ENCODE measurements at regions not wholly inside any gene's neighbourhood (a gene's known extent, or its start where the extent isn't known, plus 50 kb on each side); places are given as distances from the start of the nearest gene placed in this dataset.
A peak's percentile ranks its signal among the peaks of the same experiment; 100 is the strongest.

GRCh38 chr2:8098476-8099266 lies 583.2 kb upstream of the ID2 start:
- TF ChIP-seq RXRA (IDR thresholded peaks at IDR 0.05) (peak in 1 of 2 donors; percentile 12), TAF1 (conservative IDR thresholded peaks at IDR 0.05) (no peak), FOXA1 (IDR thresholded peaks at IDR 0.05) (no peak), HNF4G (IDR thresholded peaks at IDR 0.05) (no peak), RAD21 (IDR thresholded peaks at IDR 0.05) (peak in 1 of 2 donors; percentile 19), EGR1 (IDR thresholded peaks at IDR 0.05; ENCODE audit: low read depth in 2 of 2) (no peak), SP1 (IDR thresholded peaks at IDR 0.05) (no peak), NR2F2 (IDR thresholded peaks at IDR 0.05) (no peak), ATF3 (IDR thresholded peaks at IDR 0.05) (no peak), MAX (IDR thresholded peaks at IDR 0.05) (no peak)
- H3K9me3 ChIP-seq (ENCODE audit: control insufficient read depth in 4 of 4, low read length in 3 of 4) = no peaks in the 10 kb centered on the region
- no peak overlapping the region for H3K4me3 ChIP-seq (ENCODE audit: low read depth in 1 of 3, low read length in 3 of 3)
- H3K36me3 ChIP-seq (ENCODE audit: control insufficient read depth in 4 of 4, insufficient read depth in 3 of 4, low read depth in 1 of 4, low read length in 3 of 4) = peaks cover 0 to 2% (median 0%) of the 10 kb centered on the region in 4 donors
- H3K27me3 ChIP-seq (ENCODE audit: control insufficient read depth in 4 of 4, insufficient read depth in 4 of 4, low read length in 3 of 4) = no peaks in the 10 kb centered on the region
- WGBS = 61% methylated on average over 6 of the region's 6 CpGs
- peaks cover 0 to 10% (median 5%) of the 10 kb centered on the region in 4 donors for H3K4me1 ChIP-seq (ENCODE audit: control insufficient read depth in 4 of 4, insufficient read depth in 4 of 4, low read length in 3 of 4)
- no peak overlapping the region for H3K9ac ChIP-seq (ENCODE audit: low read depth in 1 of 2, low read length in 2 of 2)
- H3K27ac ChIP-seq (ENCODE audit: low read depth in 1 of 2, low read length in 2 of 2) = no peak overlapping the region
- DNase-seq (ENCODE audit: low spot score) = no peak

DNA sequence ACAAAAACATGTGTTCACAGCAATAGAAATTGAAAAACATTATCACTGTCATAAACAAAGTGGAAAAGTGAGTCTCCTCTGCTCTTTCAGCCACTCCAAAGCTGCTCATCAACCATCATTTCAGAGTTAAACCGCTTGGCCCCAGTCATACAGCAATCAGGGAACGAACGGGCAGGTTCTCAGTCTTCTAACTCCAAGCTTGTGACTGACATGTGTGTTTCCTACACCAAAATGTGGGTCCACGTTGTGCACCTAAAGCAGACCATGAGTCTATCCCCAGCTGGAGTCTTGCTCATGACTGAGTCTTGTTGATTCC lies 582.6 kb upstream of the ID2 start:
- WGBS = 92% methylated on average over 4 of the region's 4 CpGs
- H3K4me1 ChIP-seq (ENCODE audit: control insufficient read depth in 4 of 4, insufficient read depth in 4 of 4, low read length in 3 of 4) = peaks cover 0 to 15% (median 8%) of the 10 kb centered on the region in 4 donors
- no peak overlapping the region for H3K9ac ChIP-seq (ENCODE audit: low read depth in 1 of 2, low read length in 2 of 2)
- DNase-seq (ENCODE audit: low spot score) = no peak
- no peaks in the 10 kb centered on the region for H3K27me3 ChIP-seq (ENCODE audit: control insufficient read depth in 4 of 4, insufficient read depth in 4 of 4, low read length in 3 of 4)
- TF ChIP-seq GABPA (IDR thresholded peaks at IDR 0.05 in 1 of 2, conservative IDR thresholded peaks at IDR 0.05 in 1 of 2) = no peak
- TF ChIP-seq YY1 (IDR thresholded peaks at IDR 0.05) = no peak
- TF ChIP-seq, protein P1, sequence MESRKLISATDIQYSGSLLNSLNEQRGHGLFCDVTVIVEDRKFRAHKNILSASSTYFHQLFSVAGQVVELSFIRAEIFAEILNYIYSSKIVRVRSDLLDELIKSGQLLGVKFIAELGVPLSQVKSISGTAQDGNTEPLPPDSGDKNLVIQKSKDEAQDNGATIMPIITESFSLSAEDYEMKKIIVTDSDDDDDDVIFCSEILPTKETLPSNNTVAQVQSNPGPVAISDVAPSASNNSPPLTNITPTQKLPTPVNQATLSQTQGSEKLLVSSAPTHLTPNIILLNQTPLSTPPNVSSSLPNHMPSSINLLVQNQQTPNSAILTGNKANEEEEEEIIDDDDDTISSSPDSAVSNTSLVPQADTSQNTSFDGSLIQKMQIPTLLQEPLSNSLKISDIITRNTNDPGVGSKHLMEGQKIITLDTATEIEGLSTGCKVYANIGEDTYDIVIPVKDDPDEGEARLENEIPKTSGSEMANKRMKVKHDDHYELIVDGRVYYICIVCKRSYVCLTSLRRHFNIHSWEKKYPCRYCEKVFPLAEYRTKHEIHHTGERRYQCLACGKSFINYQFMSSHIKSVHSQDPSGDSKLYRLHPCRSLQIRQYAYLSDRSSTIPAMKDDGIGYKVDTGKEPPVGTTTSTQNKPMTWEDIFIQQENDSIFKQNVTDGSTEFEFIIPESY (IDR thresholded peaks at IDR 0.05) = no peak
- no peak for TF ChIP-seq RAD21 (IDR thresholded peaks at IDR 0.05)
- no peak for TF ChIP-seq NR2F2 (IDR thresholded peaks at IDR 0.05)
- TF ChIP-seq HNF4G (IDR thresholded peaks at IDR 0.05) = no peak
- TF ChIP-seq REST (IDR thresholded peaks at IDR 0.05) = no peak
- no peak for TF ChIP-seq JUND (IDR thresholded peaks at IDR 0.05)
- no peak for TF ChIP-seq EGR1 (IDR thresholded peaks at IDR 0.05; ENCODE audit: low read depth in 2 of 2)
- TF ChIP-seq FOXA1 (IDR thresholded peaks at IDR 0.05) = no peak
- TF ChIP-seq ATF3 (IDR thresholded peaks at IDR 0.05) = no peak
- TF ChIP-seq MAX (IDR thresholded peaks at IDR 0.05) = no peak
- no peak for TF ChIP-seq HNF4A (conservative IDR thresholded peaks at IDR 0.05)
- no peak for TF ChIP-seq TAF1 (conservative IDR thresholded peaks at IDR 0.05)
- TF ChIP-seq FOXA2 (IDR thresholded peaks at IDR 0.05) = no peak
- no peak for TF ChIP-seq RXRA (IDR thresholded peaks at IDR 0.05)
- TF ChIP-seq, protein P2, sequence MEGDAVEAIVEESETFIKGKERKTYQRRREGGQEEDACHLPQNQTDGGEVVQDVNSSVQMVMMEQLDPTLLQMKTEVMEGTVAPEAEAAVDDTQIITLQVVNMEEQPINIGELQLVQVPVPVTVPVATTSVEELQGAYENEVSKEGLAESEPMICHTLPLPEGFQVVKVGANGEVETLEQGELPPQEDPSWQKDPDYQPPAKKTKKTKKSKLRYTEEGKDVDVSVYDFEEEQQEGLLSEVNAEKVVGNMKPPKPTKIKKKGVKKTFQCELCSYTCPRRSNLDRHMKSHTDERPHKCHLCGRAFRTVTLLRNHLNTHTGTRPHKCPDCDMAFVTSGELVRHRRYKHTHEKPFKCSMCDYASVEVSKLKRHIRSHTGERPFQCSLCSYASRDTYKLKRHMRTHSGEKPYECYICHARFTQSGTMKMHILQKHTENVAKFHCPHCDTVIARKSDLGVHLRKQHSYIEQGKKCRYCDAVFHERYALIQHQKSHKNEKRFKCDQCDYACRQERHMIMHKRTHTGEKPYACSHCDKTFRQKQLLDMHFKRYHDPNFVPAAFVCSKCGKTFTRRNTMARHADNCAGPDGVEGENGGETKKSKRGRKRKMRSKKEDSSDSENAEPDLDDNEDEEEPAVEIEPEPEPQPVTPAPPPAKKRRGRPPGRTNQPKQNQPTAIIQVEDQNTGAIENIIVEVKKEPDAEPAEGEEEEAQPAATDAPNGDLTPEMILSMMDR (IDR thresholded peaks at IDR 0.05; ENCODE audit: low read depth, low read length, missing input control) = no peak
- no peak for TF ChIP-seq SP1 (IDR thresholded peaks at IDR 0.05)
- peaks cover 0 to 2% (median 0%) of the 10 kb centered on the region in 4 donors for H3K36me3 ChIP-seq (ENCODE audit: control insufficient read depth in 4 of 4, insufficient read depth in 3 of 4, low read depth in 1 of 4, low read length in 3 of 4)
- H3K9me3 ChIP-seq (ENCODE audit: control insufficient read depth in 4 of 4, low read length in 3 of 4) = no peaks in the 10 kb centered on the region
- no peak overlapping the region for H3K4me3 ChIP-seq (ENCODE audit: low read depth in 1 of 3, low read length in 3 of 3)
- H3K27ac ChIP-seq (ENCODE audit: low read depth in 1 of 2, low read length in 2 of 2) = no peak overlapping the region
